ENCODE measurements at regions not wholly inside any gene's neighbourhood (a gene's known extent, or its start where the extent isn't known, plus 50 kb on each side); places are given as distances from the start of the nearest gene placed in this dataset.

DNA sequence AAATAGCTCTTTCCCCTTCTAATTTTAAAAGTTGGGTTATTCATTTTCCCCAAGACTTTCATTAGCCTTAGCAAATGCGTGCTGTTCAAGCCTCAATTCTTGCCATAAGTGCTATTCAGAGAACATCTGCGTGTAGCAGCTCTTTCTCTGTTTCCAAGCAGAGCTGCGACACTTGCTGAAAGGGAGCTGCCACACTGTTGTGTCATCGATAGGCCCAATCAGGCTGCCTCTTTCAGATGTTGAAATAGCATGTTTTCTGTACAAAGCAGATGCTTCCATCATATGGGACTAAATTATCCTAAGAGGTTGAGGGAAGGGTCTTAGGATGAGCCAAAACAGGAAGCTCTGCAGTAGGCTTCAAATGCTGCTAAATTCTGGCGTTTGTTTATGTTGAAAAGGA is 220.9 kb upstream of the CDC14C start:
- CTCF ChIA-PET = no interaction called here
- no peak for DNase-seq (ENCODE audit: low read depth, low spot score)
- POLR2A ChIA-PET = no interaction called here
- TF ChIP-seq, protein P1, sequence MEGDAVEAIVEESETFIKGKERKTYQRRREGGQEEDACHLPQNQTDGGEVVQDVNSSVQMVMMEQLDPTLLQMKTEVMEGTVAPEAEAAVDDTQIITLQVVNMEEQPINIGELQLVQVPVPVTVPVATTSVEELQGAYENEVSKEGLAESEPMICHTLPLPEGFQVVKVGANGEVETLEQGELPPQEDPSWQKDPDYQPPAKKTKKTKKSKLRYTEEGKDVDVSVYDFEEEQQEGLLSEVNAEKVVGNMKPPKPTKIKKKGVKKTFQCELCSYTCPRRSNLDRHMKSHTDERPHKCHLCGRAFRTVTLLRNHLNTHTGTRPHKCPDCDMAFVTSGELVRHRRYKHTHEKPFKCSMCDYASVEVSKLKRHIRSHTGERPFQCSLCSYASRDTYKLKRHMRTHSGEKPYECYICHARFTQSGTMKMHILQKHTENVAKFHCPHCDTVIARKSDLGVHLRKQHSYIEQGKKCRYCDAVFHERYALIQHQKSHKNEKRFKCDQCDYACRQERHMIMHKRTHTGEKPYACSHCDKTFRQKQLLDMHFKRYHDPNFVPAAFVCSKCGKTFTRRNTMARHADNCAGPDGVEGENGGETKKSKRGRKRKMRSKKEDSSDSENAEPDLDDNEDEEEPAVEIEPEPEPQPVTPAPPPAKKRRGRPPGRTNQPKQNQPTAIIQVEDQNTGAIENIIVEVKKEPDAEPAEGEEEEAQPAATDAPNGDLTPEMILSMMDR (IDR thresholded peaks at IDR 0.05; ENCODE audit: low read depth, low read length) = no peak
- Histone ChIP-seq H3K27ac (ENCODE audit: low read depth, low read length) (no peak overlapping the region), H3K9me3 (ENCODE audit: control insufficient read depth, insufficient read depth, low read length) (peaks cover 7% of the 10 kb centered on the region; the same call in 1 of the 2 replicates), H3K4me3 (ENCODE audit: low read depth, low read length) (no peak overlapping the region), H3K27me3 (ENCODE audit: control insufficient read depth, insufficient read depth, low read length) (no peaks in the 10 kb centered on the region)

DNA sequence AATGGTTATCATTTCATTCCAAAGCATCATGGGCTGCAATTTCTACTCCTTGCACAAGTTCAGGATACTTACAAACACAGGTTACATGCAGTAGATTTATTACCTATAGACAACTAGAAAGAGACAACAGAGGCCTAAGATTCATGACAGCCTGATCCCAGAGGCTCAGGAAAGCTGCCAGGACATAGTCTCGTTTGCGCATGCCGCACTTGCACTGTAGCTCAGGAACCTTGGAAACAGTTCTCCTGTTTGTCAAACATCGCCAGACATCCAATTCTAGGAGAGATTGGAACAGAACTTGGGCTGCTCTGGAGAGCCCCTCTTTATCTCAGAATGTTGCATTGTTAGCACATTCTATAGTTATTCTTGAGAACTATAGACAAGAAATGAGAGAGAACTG is 216.2 kb upstream of the CDC14C start:
- peaks cover 7% of the 10 kb centered on the region; the same call in 1 of the 2 replicates for H3K9me3 ChIP-seq (ENCODE audit: control insufficient read depth, insufficient read depth, low read length)
- no peaks in the 10 kb centered on the region for H3K27me3 ChIP-seq (ENCODE audit: control insufficient read depth, insufficient read depth, low read length)
- H3K4me3 ChIP-seq (ENCODE audit: low read depth, low read length) = no peak overlapping the region
- TF ChIP-seq, protein P1 (IDR thresholded peaks at IDR 0.05; ENCODE audit: low read depth, low read length) = no peak
- H3K27ac ChIP-seq (ENCODE audit: low read depth, low read length) = no peak overlapping the region
- ChIA-PET CTCF (no interaction called here), POLR2A (no interaction called here)
- DNase-seq (ENCODE audit: low read depth, low spot score) = no peak

DNA sequence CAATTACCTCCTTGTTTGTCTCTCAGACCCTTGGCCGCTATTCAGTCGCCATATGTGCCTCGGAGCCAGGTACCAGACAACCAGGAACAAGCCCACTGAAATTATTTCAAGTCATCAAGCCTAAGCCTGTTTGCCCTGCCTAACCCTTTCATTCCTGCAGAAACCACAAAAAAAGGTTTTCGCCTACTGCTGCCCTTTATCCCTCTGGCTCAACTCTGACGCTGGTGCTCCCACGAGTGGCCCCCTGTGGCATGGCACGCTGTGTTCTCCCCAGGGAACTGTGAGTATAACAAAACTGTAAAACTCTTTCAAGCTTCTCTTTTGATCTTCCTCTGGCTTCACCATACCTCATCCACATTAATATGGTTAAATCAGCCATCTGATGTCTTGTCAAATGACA is 215.7 kb upstream of the CDC14C start:
- Histone ChIP-seq H3K27ac (ENCODE audit: low read depth, low read length) (no peak overlapping the region), H3K4me3 (ENCODE audit: low read depth, low read length) (no peak overlapping the region), H3K9me3 (ENCODE audit: control insufficient read depth, insufficient read depth, low read length) (peaks cover 8% of the 10 kb centered on the region; the same call in 1 of the 2 replicates), H3K27me3 (ENCODE audit: control insufficient read depth, insufficient read depth, low read length) (no peaks in the 10 kb centered on the region)
- POLR2A ChIA-PET = no interaction called here
- TF ChIP-seq, protein P1 (IDR thresholded peaks at IDR 0.05; ENCODE audit: low read depth, low read length) = no peak
- CTCF ChIA-PET = no interaction called here
- no peak for DNase-seq (ENCODE audit: low read depth, low spot score)

DNA sequence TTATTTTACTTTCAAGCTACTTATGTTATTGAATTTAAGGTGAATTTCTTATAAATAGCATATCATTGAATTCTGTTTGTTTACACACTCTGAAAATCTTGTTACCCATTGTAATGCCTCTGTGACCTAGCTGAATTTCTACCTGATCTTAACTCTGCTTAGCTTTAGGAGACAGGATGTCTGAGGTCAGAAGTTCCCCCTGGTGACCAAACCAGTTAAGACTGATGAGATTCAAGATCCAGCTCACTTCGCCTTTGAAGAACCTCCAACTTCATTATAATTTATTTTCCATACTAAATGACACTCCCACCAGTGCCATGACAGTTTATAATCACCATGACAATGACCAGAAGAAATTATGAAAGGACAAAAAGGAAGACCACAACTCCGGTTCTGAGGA is 213.4 kb upstream of the CDC14C start:
- DNase-seq (ENCODE audit: low read depth, low spot score) = no peak
- CTCF ChIA-PET = no interaction called here
- Histone ChIP-seq H3K27ac (ENCODE audit: low read depth, low read length) (no peak overlapping the region), H3K27me3 (ENCODE audit: control insufficient read depth, insufficient read depth, low read length) (no peaks in the 10 kb centered on the region), H3K9me3 (ENCODE audit: control insufficient read depth, insufficient read depth, low read length) (peaks cover 3% of the 10 kb centered on the region; the same call in 1 of the 2 replicates), H3K4me3 (ENCODE audit: low read depth, low read length) (no peak overlapping the region)
- TF ChIP-seq, protein P1 (IDR thresholded peaks at IDR 0.05; ENCODE audit: low read depth, low read length) = no peak
- POLR2A ChIA-PET = no interaction called here

DNA sequence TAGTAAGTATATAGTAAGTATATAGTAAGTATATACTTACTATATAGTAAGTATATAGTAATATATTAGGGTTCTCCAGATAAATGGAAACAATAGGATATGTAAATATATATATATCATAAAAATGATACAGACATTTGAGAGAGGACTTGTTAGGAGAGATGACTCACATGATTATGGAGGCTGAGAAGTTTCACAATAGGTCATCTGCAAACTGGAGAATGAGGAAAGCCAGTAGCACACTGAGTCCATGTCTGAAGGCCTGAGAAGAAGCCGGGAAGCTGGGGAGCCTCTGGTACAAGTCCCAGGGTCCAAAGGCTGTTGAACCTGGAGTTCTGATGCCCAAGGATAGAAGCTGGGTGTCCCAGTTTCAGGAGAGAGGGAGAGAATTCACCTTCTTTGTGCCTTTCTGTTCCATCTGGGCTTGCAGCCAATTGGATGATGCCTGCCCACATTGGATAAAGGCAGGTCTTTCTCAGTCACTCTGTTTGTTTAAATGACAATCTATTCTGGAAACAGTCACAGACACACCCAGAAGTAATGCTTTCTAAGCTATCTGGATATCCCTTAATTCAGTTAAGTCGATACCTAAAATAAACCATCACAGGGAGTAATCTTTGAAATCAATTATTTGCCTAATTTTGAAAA is 205.5 kb upstream of the CDC14C start:
- Histone ChIP-seq H3K9me3 (ENCODE audit: control insufficient read depth, insufficient read depth, low read length) (peaks cover 8% of the 10 kb centered on the region), H3K27ac (ENCODE audit: low read depth, low read length) (no peak overlapping the region), H3K27me3 (ENCODE audit: control insufficient read depth, insufficient read depth, low read length) (no peaks in the 10 kb centered on the region), H3K4me3 (ENCODE audit: low read depth, low read length) (no peak overlapping the region)
- POLR2A ChIA-PET = no interaction called here
- TF ChIP-seq, protein P1 (IDR thresholded peaks at IDR 0.05; ENCODE audit: low read depth, low read length) = no peak
- CTCF ChIA-PET = no interaction called here
- no peak for DNase-seq (ENCODE audit: low read depth, low spot score)
